IMR-90 (cell line): ENCODE measurements at regions not wholly inside any gene's neighbourhood (a gene's known extent, or its start where the extent isn't known, plus 50 kb on each side); places are given as distances from the start of the nearest gene placed in this dataset.

ENCODE experiments used
- ATAC-seq: fragments of 200-7000 bp; cut with Tn5 transposase; 2 replicates; pipeline ENCODE4 v1.9.1; 2020; ENCODE audit warnings: low read depth, mild to moderate bottlenecking, moderate library complexity
- BruUV-seq: library from RNA; stranded (reverse); fragments of 400-500 nt; replicated peaks from 2 replicates; lab custom pipeline; 2021; lab: Mats Ljungman, UMichigan
- CTCF ChIA-PET: fragments of 300-600 bp; formaldehyde crosslinking; extraction: SDS; loops from one replicate; lab custom pipeline; 2021; ENCODE audit warnings: antibody characterized with exemption; lab: Yijun Ruan, JAX
- POLR2A ChIA-PET: fragments of 300-600 bp; sonication (Branson Sonifier 250); formaldehyde crosslinking; loops from one replicate; lab custom pipeline; 2022; ENCODE audit warnings: antibody characterized with exemption; ENCODE audit not compliant: unreplicated experiment; lab: Charles Lee
- DNase-seq: peaks from one replicate; pipeline ENCODE4 v3.0.0; 2013
- H2AFZ ChIP-seq: replicated peaks from 2 replicates; pipeline ENCODE3; 2013; ENCODE audit warnings: low read length, mild to moderate bottlenecking; ENCODE audit not compliant: poor library complexity
- H2AK5ac ChIP-seq: 2 replicates; pipeline ENCODE4 v1.6.1; 2013; ENCODE audit warnings: low read depth, low read length, inconsistent platforms
- H2AK9ac ChIP-seq: replicated peaks from 2 replicates; pipeline ENCODE3; 2013; ENCODE audit warnings: mild to moderate bottlenecking, low read depth, low read length, moderate library complexity; ENCODE audit not compliant: poor library complexity
- H2BK120ac ChIP-seq: 2 replicates; pipeline ENCODE4 v1.6.1; 2013; ENCODE audit warnings: low read depth, low read length, inconsistent platforms
- H2BK15ac ChIP-seq: 3 replicates; pipeline ENCODE4 v1.6.1; 2013; ENCODE audit warnings: low read depth, low read length, inconsistent platforms
- H2BK20ac ChIP-seq: 2 replicates; pipeline ENCODE4 v1.6.1; 2013; ENCODE audit warnings: low read depth, mild to moderate bottlenecking, inconsistent platforms, low read length, moderate library complexity
- H2BK5ac ChIP-seq: 2 replicates; pipeline ENCODE4 v1.6.1; 2013; ENCODE audit warnings: mild to moderate bottlenecking, low read depth, low read length, inconsistent platforms; ENCODE audit not compliant: poor library complexity, severe bottlenecking
- H3K14ac ChIP-seq: replicated peaks from 2 replicates; pipeline ENCODE4 v1.6.1; 2013; ENCODE audit warnings: low read depth, low read length, inconsistent platforms
- H3K18ac ChIP-seq: 2 replicates; pipeline ENCODE4 v1.6.1; 2013; ENCODE audit warnings: low read depth, low read length, control low read depth
- H3K23ac ChIP-seq: 2 replicates; pipeline ENCODE4 v1.6.1; 2013; ENCODE audit warnings: low read depth, low read length, inconsistent platforms
- H3K27ac ChIP-seq: 2 replicates; pipeline ENCODE4 v1.5.1; 2013; ENCODE audit warnings: mild to moderate bottlenecking, control low read depth, low read length; ENCODE audit not compliant: insufficient read depth
- H3K27me3 ChIP-seq: 2 replicates; pipeline ENCODE4 v1.6.1; 2013; ENCODE audit warnings: low read length; ENCODE audit not compliant: control insufficient read depth, insufficient read depth
- H3K36me3 ChIP-seq: 2 replicates; pipeline ENCODE4 v1.6.1; 2013; ENCODE audit warnings: low read length, mixed read lengths; ENCODE audit not compliant: control insufficient read depth, insufficient read depth
- H3K4ac ChIP-seq: 2 replicates; pipeline ENCODE4 v1.6.1; 2013; ENCODE audit warnings: low read depth, low read length, inconsistent platforms
- H3K4me1 ChIP-seq: 2 replicates; pipeline ENCODE4 v1.6.1; 2013; ENCODE audit warnings: low read length, mixed read lengths; ENCODE audit not compliant: control insufficient read depth, insufficient read depth
- H3K4me2 ChIP-seq: 2 replicates; pipeline ENCODE4 v1.6.1; 2013; ENCODE audit warnings: low read depth, mild to moderate bottlenecking, control low read depth, low read length, moderate library complexity
- H3K4me3 ChIP-seq: 2 replicates; pipeline ENCODE4 v1.5.1; 2013; ENCODE audit warnings: low read depth, mild to moderate bottlenecking, control low read depth, low read length, moderate library complexity; ENCODE audit not compliant: insufficient read depth
- H3K56ac ChIP-seq: 2 replicates; pipeline ENCODE4 v1.6.1; 2013; ENCODE audit warnings: low read length, inconsistent platforms; ENCODE audit not compliant: insufficient read depth; ENCODE audit errors: extremely low read depth
- H3K79me1 ChIP-seq, 2 experiments: 2 replicates each; pipeline ENCODE4 v1.6.1; 2013; ENCODE audit warnings: low read length in 2 of 2, inconsistent platforms in 1 of 2, low read depth in 1 of 2
- H3K9ac ChIP-seq: 2 replicates; pipeline ENCODE4 v1.6.1; 2013; ENCODE audit warnings: low read depth, low read length, control low read depth
- H3K9me1 ChIP-seq: 2 replicates; pipeline ENCODE4 v1.6.1; 2013; ENCODE audit warnings: low read length, inconsistent platforms; ENCODE audit not compliant: insufficient read depth
- H3K9me3 ChIP-seq: 2 replicates; pipeline ENCODE4 v1.6.1; 2013; ENCODE audit warnings: low read length; ENCODE audit not compliant: control insufficient read depth, insufficient read depth
- H4K20me1 ChIP-seq: 2 replicates; pipeline ENCODE4 v1.6.1; 2013; ENCODE audit warnings: low read length, inconsistent platforms; ENCODE audit not compliant: insufficient read depth
- H4K5ac ChIP-seq: 2 replicates; pipeline ENCODE4 v1.6.1; 2013; ENCODE audit warnings: mild to moderate bottlenecking, low read depth, low read length, control low read depth
- H4K8ac ChIP-seq, 2 experiments: 2 replicates each; pipeline ENCODE4 v1.6.1; 2013; ENCODE audit warnings: low read depth in 2 of 2, low read length in 2 of 2, control low read depth in 1 of 2, inconsistent platforms in 1 of 2
- H4K91ac ChIP-seq: 2 replicates; pipeline ENCODE4 v1.6.1; 2013; ENCODE audit warnings: low read depth, low read length, inconsistent platforms; ENCODE audit not compliant: insufficient read depth
- FOS ChIP-seq: fragments of 150-350 bp; IDR thresholded peaks from 2 replicates; pipeline ENCODE4 v1.6.1; 2016; ENCODE audit warnings: low read depth, low read length
- WGBS, 2 experiments: methylation state at CpG; one replicate each; pipeline versions ENCODE4 v1.1.5 to v1.1.7; 2013; ENCODE audit warnings: missing lambda C conversion rate in 2 of 2; ENCODE audit not compliant: insufficient read length in 1 of 2; ENCODE audit errors: extremely low coverage in 2 of 2; 5-methylcytosine and 5-hydroxymethylcytosine counted together
- dilution Hi-C: fragments of 300-500 bp; cut with HindIII; formaldehyde crosslinking; loops from one replicate; pipeline ENCODE4 v1.14.3; 2018; ENCODE audit warnings: low sequenced_read_pairs; ENCODE audit not compliant: unreplicated experiment
- in situ Hi-C: fragments of 300-500 bp; cut with MboI; formaldehyde crosslinking; loops from 3 replicates; pipeline ENCODE4 v1.14.3; 2019; ENCODE audit warnings: low sequenced_read_pairs, inconsistent platforms, mixed read lengths
- intact Hi-C: fragments of 100-400 bp; cut with micrococcal nuclease; formaldehyde crosslinking; loops from 2 replicates; pipeline ENCODE4 v1.10.0; 2022

DNA sequence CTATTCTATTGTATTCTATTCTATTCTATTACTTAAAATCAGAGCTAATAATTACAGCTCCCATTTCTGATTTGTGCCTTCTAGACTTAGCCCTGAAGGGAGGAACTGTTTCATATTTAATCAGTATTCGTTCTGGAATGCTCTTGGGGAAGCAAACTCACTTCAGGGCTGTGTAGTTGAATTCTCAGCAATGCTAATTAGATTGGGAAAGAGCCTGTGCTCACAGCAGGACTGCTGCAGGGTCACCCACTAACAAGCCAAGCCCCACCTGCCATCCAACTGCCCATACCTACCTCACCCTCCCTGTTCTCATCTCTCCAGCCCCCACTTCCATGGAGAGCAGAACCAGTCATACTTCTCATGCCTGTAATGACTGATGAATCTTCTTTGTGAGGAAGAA lies 464.2 kb downstream of the PTPRU start:
- H3K4me1 ChIP-seq = no peaks in the 10 kb centered on the region
- no peaks in the 10 kb centered on the region for H3K36me3 ChIP-seq
- no peak overlapping the region for H3K14ac ChIP-seq
- no peak for ATAC-seq
- no peak for TF ChIP-seq FOS
- in situ Hi-C loops (loop anchor here (10.0 kb wide), 2 partner anchors 456 to 1004 kb away; no protein-coding TSS in a partner anchor), dilution Hi-C loops (no loop called here), intact Hi-C loops (loop anchor here (5.0 kb wide), 2 partner anchors 188 to 458 kb away; no protein-coding TSS in a partner anchor)
- no peak overlapping the region for H3K56ac ChIP-seq
- no peak overlapping the region for H4K8ac ChIP-seq
- H4K20me1 ChIP-seq = no peaks in the 10 kb centered on the region
- no peak overlapping the region for H2AK5ac ChIP-seq
- H3K79me1 ChIP-seq = no peaks in the 10 kb centered on the region
- H3K9me1 ChIP-seq = no peaks in the 10 kb centered on the region
- no peak overlapping the region for H2BK5ac ChIP-seq
- ChIA-PET POLR2A (no interaction called here), CTCF (no interaction called here)
- no CpG with 5 or more reads among the region's 1 CpG for WGBS, 2 experiments
- H3K4ac ChIP-seq = no peak overlapping the region
- H2AFZ ChIP-seq = no peak overlapping the region
- H3K9ac ChIP-seq = no peak overlapping the region
- H2BK20ac ChIP-seq = no peak overlapping the region
- H3K23ac ChIP-seq = no peak overlapping the region
- BruUV-seq = no TSS peak
- no peak overlapping the region for H3K18ac ChIP-seq
- no peak overlapping the region for H2BK120ac ChIP-seq
- H3K9me3 ChIP-seq = no peaks in the 10 kb centered on the region
- no peak overlapping the region for H2AK9ac ChIP-seq
- H3K27ac ChIP-seq = no peak overlapping the region
- no peaks in the 10 kb centered on the region; the same call in 1 of the 2 replicates for H3K27me3 ChIP-seq
- no peak overlapping the region for H2BK15ac ChIP-seq
- H4K5ac ChIP-seq = no peak overlapping the region
- no peak overlapping the region for H3K4me3 ChIP-seq
- H3K4me2 ChIP-seq = no peak overlapping the region
- no peak for DNase-seq
- no peak overlapping the region for H4K91ac ChIP-seq
